SJCRH30 (cell line): ENCODE measurements at regions not wholly inside any gene's neighbourhood (a gene's known extent, or its start where the extent isn't known, plus 50 kb on each side); places are given as distances from the start of the nearest gene placed in this dataset.
"Not testable (repeated sequence)": the region's sequence is repeated elsewhere in the genome, so short reads cannot be mapped to it uniquely, and the experiment has no call there.

Experiments
- DNase-seq, 2 experiments: peaks; one replicate each; pipeline ENCODE4 v3.0.0-alpha.2; 2015 to 2020
- H3K27ac ChIP-seq: fragments of 250-450 bp; sonication (Bioruptor Pico); 2 replicates; pipeline ENCODE4 v1.5.1; 2020; ENCODE audit warnings: mild to moderate bottlenecking, moderate library complexity
- H3K27me3 ChIP-seq: fragments of 250-450 bp; sonication (Bioruptor Pico); 2 replicates; pipeline ENCODE4 v1.5.1; 2020; ENCODE audit warnings: mild to moderate bottlenecking, moderate library complexity
- H3K36me3 ChIP-seq: fragments of 250-450 bp; sonication (Bioruptor Pico); 2 replicates; pipeline ENCODE4 v1.5.1; 2020; ENCODE audit warnings: mild to moderate bottlenecking, moderate library complexity
- H3K4me1 ChIP-seq: fragments of 250-450 bp; sonication (Bioruptor Pico); 2 replicates; pipeline ENCODE4 v1.5.1; 2020; ENCODE audit warnings: mild to moderate bottlenecking, moderate library complexity
- H3K4me3 ChIP-seq: fragments of 250-450 bp; sonication (Bioruptor Pico); 2 replicates; pipeline ENCODE4 v1.5.1; 2020; ENCODE audit warnings: mild to moderate bottlenecking, moderate library complexity
- H3K9me3 ChIP-seq: fragments of 250-450 bp; sonication (Bioruptor Pico); replicated peaks from 2 replicates; pipeline ENCODE4 v1.5.1; 2020; ENCODE audit warnings: mild to moderate bottlenecking, moderate library complexity

GRCh38 chr5:86439593-86440110 is 178.1 kb upstream of the COX7C start:
- no peak overlapping the region for H3K4me3 ChIP-seq
- no peak overlapping the region for H3K27ac ChIP-seq
- H3K36me3 ChIP-seq: no peaks in the 10 kb centered on the region
- no peaks in the 10 kb centered on the region for H3K4me1 ChIP-seq
- DNase-seq: no peak
- no peaks in the 10 kb centered on the region for H3K27me3 ChIP-seq
- no peaks in the 10 kb centered on the region for H3K9me3 ChIP-seq

GRCh38 chr5:86442036-86442745 is 175.6 kb upstream of the COX7C start:
- H3K9me3 ChIP-seq: no peaks in the 10 kb centered on the region
- H3K4me3 ChIP-seq: no peak overlapping the region
- DNase-seq: no peak
- H3K36me3 ChIP-seq: no peaks in the 10 kb centered on the region
- H3K27me3 ChIP-seq: no peaks in the 10 kb centered on the region
- H3K27ac ChIP-seq: no peak overlapping the region
- H3K4me1 ChIP-seq: no peaks in the 10 kb centered on the region

DNA sequence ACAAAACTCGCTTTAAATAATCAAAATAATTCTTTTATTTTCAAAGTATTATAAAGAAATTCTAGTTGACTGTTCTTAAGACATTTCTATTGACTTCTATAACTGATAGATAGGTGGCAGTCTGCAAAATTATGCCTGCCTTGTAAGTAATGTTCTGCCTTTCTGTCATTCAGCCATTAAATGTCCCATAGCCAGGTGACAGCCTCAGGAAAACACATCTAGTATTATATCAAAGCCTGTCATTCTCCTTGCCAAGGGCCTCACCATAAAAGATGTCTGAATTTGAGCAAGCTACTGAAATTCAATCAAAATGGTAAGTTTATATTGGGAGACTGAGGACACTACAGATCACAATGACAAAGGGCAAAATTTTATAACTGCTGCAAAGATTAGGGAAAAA is 170.4 kb upstream of the COX7C start:
- no peaks in the 10 kb centered on the region for H3K27me3 ChIP-seq
- H3K9me3 ChIP-seq: no peaks in the 10 kb centered on the region
- no peak overlapping the region for H3K27ac ChIP-seq
- H3K4me3 ChIP-seq: no peak overlapping the region
- no peaks in the 10 kb centered on the region for H3K4me1 ChIP-seq
- no peak for DNase-seq
- no peaks in the 10 kb centered on the region for H3K36me3 ChIP-seq

- H3K4me3 ChIP-seq: no peak overlapping the region
- DNase-seq: no peak
- H3K27me3 ChIP-seq: no peaks in the 10 kb centered on the region
- H3K36me3 ChIP-seq: no peaks in the 10 kb centered on the region
- no peaks in the 10 kb centered on the region for H3K9me3 ChIP-seq
- H3K4me1 ChIP-seq: no peaks in the 10 kb centered on the region
- H3K27ac ChIP-seq: no peak overlapping the region
These were observed 165.5 kb upstream of the COX7C start for GRCh38 chr5:86452251-86452650.

GRCh38 chr5:86460519-86460918 is 157.2 kb upstream of the COX7C start:
- H3K4me3 ChIP-seq: no peak overlapping the region
- no peaks in the 10 kb centered on the region for H3K27me3 ChIP-seq
- no peaks in the 10 kb centered on the region for H3K36me3 ChIP-seq
- peaks cover 8% of the 10 kb centered on the region for H3K9me3 ChIP-seq
- H3K27ac ChIP-seq: no peak overlapping the region
- no peak for DNase-seq
- H3K4me1 ChIP-seq: peaks cover 2% of the 10 kb centered on the region; the same call in 1 of the 2 replicates

GRCh38 chr5:86461169-86461956 is 156.4 kb upstream of the COX7C start:
- no peaks in the 10 kb centered on the region for H3K36me3 ChIP-seq
- peaks cover 10% of the 10 kb centered on the region for H3K9me3 ChIP-seq
- no peak overlapping the region for H3K27ac ChIP-seq
- no peaks in the 10 kb centered on the region for H3K27me3 ChIP-seq
- peaks cover 2% of the 10 kb centered on the region; the same call in 1 of the 2 replicates for H3K4me1 ChIP-seq
- H3K4me3 ChIP-seq: no peak overlapping the region
- no peak for DNase-seq

- H3K4me1 ChIP-seq: peaks cover 2% of the 10 kb centered on the region; the same call in 1 of the 2 replicates
- H3K4me3 ChIP-seq: no peak overlapping the region
- H3K9me3 ChIP-seq: peaks cover 10% of the 10 kb centered on the region
- no peaks in the 10 kb centered on the region for H3K36me3 ChIP-seq
- peak; percentile 13 to 18 for DNase-seq
- H3K27ac ChIP-seq: no peak overlapping the region
- H3K27me3 ChIP-seq: no peaks in the 10 kb centered on the region
These were observed 154.4 kb upstream of the COX7C start for GRCh38 chr5:86463339-86463738.

DNA sequence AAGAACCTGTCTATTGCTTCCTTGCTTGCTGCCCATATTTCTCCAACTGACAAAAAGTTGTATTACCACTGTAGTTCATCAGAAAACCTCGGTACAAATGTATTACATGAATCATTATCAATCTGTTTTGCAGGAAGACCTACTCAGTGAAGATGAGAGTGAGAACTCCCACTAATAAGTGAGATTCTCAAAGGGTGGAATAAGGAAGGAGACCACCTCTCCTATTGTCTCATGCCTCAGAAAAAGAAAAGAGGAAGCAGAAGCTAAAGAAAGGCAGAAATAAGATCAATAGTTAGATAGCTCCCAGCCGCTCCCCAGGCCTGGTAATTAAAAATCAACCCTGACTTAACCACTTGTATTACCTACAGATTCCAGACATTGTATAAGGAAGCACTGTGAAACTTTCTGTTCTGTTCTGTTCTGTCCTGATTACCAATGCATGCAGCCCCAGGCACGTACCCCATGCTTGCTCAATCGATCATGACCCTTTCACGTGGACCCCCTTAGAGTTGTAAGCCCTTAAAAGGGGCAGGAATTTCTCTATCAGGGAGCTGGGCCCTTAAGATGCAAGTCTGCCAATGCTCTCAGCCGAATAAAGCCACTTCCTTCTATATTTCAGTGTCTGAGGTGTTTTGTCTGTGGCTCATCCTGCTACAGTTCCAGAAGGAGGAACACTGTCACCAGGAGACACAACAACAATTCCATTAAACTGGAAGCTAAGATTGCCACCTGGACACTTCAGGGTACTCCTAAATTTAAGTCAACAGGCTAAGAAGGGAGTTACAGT is 152.5 kb upstream of the COX7C start:
- H3K36me3 ChIP-seq: no peaks in the 10 kb centered on the region
- no peaks in the 10 kb centered on the region for H3K27me3 ChIP-seq
- peaks cover 2% of the 10 kb centered on the region; the same call in 1 of the 2 replicates for H3K4me1 ChIP-seq
- peak in 1 of 2 experiments; percentile 3 for DNase-seq
- H3K9me3 ChIP-seq: peaks cover 10% of the 10 kb centered on the region
- no peak overlapping the region for H3K27ac ChIP-seq
- no peak overlapping the region for H3K4me3 ChIP-seq

DNA sequence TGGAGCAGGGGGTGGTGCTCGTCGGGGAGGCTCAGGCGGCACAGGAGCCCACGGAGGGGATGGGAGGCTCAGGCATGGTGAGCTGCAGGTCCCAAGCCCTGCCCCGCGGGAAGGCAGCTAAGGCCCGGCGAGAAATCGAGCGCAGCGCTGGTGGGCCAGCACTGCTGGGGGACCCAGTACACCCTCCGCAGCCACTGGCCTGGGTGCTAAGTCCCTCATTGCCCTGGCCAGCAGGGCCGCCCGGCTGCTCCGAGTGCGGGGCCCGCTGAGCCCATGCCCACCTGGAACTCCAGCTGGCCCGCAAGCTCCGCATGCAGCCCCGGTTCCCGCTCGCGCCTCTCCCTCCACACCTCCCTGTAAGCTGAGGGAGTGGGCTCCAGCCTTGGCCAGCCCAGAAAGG is 151.0 kb upstream of the COX7C start:
- DNase-seq, H3K9me3 ChIP-seq, H3K4me1 ChIP-seq, H3K27me3 ChIP-seq, H3K36me3 ChIP-seq, H3K27ac ChIP-seq, H3K4me3 ChIP-seq: not testable (repeated sequence)

- H3K4me3 ChIP-seq: no peak overlapping the region
- H3K4me1 ChIP-seq: no peaks in the 10 kb centered on the region
- H3K9me3 ChIP-seq: no peaks in the 10 kb centered on the region
- no peaks in the 10 kb centered on the region for H3K36me3 ChIP-seq
- DNase-seq: no peak
- no peaks in the 10 kb centered on the region for H3K27me3 ChIP-seq
- no peak overlapping the region for H3K27ac ChIP-seq
These were observed 135.7 kb upstream of the COX7C start for GRCh38 chr5:86482008-86482407.

- Histone ChIP-seq H3K27ac (no peak overlapping the region), H3K36me3 (no peaks in the 10 kb centered on the region), H3K9me3 (no peaks in the 10 kb centered on the region), H3K4me1 (no peaks in the 10 kb centered on the region), H3K27me3 (no peaks in the 10 kb centered on the region), H3K4me3 (no peak overlapping the region)
- no peak for DNase-seq
These were observed 124.0 kb upstream of the COX7C start for GRCh38 chr5:86493777-86494176.

DNA sequence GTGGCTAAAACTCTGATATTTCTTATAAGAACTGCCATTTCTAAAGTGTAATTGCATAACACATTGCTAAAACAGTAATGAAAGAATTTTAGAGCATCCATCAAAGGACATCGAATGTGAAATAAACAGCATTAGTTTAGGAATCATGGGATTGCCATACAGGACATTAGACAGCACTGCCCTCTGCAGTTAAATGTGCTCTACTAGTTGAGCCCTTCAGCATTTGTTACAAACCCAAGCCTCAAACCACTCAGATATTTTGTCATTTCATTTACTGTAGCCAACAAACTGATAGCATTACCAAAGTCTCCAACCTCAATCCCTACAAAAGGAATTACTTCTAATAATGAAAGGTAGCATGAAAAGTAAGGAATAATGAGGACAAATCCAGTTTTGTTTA is 116.8 kb upstream of the COX7C start:
- Histone ChIP-seq H3K36me3 (no peaks in the 10 kb centered on the region), H3K4me3 (no peak overlapping the region), H3K27me3 (no peaks in the 10 kb centered on the region), H3K9me3 (no peaks in the 10 kb centered on the region), H3K27ac (no peak overlapping the region), H3K4me1 (no peaks in the 10 kb centered on the region)
- DNase-seq: peak in 1 of 2 experiments; percentile 10

- DNase-seq: no peak
- no peaks in the 10 kb centered on the region for H3K27me3 ChIP-seq
- no peak overlapping the region for H3K27ac ChIP-seq
- H3K4me3 ChIP-seq: no peak overlapping the region
- no peaks in the 10 kb centered on the region for H3K36me3 ChIP-seq
- no peaks in the 10 kb centered on the region for H3K4me1 ChIP-seq
- no peaks in the 10 kb centered on the region; the same call in 1 of the 2 replicates for H3K9me3 ChIP-seq
These were observed 110.2 kb upstream of the COX7C start for GRCh38 chr5:86507574-86507973.

DNA sequence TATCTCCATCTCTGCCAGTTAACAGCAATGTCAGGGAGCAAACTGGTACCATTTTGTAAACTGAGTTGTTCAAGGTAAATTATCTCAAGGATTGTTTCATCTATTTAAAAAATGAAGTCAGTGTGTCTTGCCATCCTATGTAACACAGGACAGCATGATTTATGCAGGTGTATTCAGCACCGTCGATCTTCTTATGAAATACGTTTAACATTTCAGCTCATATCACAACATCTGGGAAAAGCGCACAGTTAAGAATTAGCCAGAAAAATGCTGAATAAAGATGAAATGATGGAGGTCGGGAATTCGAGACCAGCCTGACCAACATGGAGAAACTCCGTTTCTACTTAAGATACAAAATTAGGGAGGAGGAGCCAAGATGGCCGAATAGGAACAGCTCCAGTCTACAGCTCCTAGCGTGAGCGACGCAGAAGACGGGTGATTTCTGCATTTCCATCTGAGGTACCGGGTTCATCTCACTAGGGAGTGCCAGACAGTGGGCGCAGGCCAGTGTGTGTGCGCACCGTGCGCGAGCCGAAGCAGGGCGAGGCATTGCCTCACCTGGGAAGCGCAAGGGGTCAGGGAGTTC is 107.3 kb upstream of the COX7C start:
- H3K9me3 ChIP-seq, DNase-seq: not testable (repeated sequence)

More for the DNA sequence above, 107.3 kb upstream of the COX7C start:
- not testable (repeated sequence) for H3K36me3 ChIP-seq, H3K27me3 ChIP-seq, H3K4me1 ChIP-seq, H3K27ac ChIP-seq, H3K4me3 ChIP-seq
